Lower leg skin (tissue), 3 donors: ENCODE measurements at regions not wholly inside any gene's neighbourhood (a gene's known extent, or its start where the extent isn't known, plus 50 kb on each side); places are given as distances from the start of the nearest gene placed in this dataset.

Experiments used
- POLR2A ChIP-seq, 2 donors: fragments of 450-650 bp; IDR thresholded peaks; one replicate each; pipeline ENCODE4 v1.6.1; 2016 to 2017; ENCODE audit warnings: antibody characterized with exemption in 2 of 2, mild to moderate bottlenecking in 1 of 2, moderate library complexity in 1 of 2
- TF ChIP-seq, protein P1 (sequence below), 3 donors: fragments of 450-650 bp; IDR thresholded peaks; one replicate each; pipeline ENCODE4 v1.5.1; 2016; ENCODE audit warnings: antibody characterized with exemption in 3 of 3, mild to moderate bottlenecking in 3 of 3, moderate library complexity in 2 of 3

DNA sequence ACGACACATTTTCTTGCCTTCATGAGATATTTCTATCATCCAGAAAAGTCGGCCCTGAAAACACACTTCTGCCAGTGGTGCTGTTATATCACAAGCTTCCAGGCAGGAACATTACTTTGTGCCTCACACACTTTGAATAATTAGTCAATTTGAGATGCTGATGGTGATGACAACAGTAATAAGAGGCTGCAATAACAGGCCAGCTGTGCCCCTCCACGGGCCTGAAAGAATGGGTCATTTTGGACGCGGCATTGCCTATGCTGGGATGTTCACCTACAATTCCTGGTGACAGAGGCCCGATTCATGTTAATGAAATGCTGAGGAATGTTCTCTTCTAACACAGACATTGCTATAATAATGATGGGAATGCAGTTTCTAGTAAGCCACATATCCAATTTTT lies 463.8 kb upstream of the KIRREL3 start:
- TF ChIP-seq, protein P1, sequence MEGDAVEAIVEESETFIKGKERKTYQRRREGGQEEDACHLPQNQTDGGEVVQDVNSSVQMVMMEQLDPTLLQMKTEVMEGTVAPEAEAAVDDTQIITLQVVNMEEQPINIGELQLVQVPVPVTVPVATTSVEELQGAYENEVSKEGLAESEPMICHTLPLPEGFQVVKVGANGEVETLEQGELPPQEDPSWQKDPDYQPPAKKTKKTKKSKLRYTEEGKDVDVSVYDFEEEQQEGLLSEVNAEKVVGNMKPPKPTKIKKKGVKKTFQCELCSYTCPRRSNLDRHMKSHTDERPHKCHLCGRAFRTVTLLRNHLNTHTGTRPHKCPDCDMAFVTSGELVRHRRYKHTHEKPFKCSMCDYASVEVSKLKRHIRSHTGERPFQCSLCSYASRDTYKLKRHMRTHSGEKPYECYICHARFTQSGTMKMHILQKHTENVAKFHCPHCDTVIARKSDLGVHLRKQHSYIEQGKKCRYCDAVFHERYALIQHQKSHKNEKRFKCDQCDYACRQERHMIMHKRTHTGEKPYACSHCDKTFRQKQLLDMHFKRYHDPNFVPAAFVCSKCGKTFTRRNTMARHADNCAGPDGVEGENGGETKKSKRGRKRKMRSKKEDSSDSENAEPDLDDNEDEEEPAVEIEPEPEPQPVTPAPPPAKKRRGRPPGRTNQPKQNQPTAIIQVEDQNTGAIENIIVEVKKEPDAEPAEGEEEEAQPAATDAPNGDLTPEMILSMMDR (IDR thresholded peaks at IDR 0.05): no peak
- TF ChIP-seq POLR2A (IDR thresholded peaks at IDR 0.05): no peak
